IMR-90 (cell line): ENCODE measurements at regions not wholly inside any gene's neighbourhood (a gene's known extent, or its start where the extent isn't known, plus 50 kb on each side); places are given as distances from the start of the nearest gene placed in this dataset.

Experiments
- ATAC-seq: fragments of 200-7000 bp; cut with Tn5 transposase; 2 replicates; pipeline ENCODE4 v1.9.1; 2020; ENCODE audit warnings: low read depth, mild to moderate bottlenecking, moderate library complexity
- BruUV-seq: library from RNA; stranded (reverse); fragments of 400-500 nt; replicated peaks from 2 replicates; lab custom pipeline; 2021; lab: Mats Ljungman, UMichigan
- CTCF ChIA-PET: fragments of 300-600 bp; formaldehyde crosslinking; extraction: SDS; loops from one replicate; lab custom pipeline; 2021; ENCODE audit warnings: antibody characterized with exemption; lab: Yijun Ruan, JAX
- POLR2A ChIA-PET: fragments of 300-600 bp; sonication (Branson Sonifier 250); formaldehyde crosslinking; loops from one replicate; lab custom pipeline; 2022; ENCODE audit warnings: antibody characterized with exemption; ENCODE audit not compliant: unreplicated experiment; lab: Charles Lee
- DNase-seq: peaks from one replicate; pipeline ENCODE4 v3.0.0; 2013
- H2AFZ ChIP-seq: replicated peaks from 2 replicates; pipeline ENCODE3; 2013; ENCODE audit warnings: low read length, mild to moderate bottlenecking; ENCODE audit not compliant: poor library complexity
- H2AK5ac ChIP-seq: 2 replicates; pipeline ENCODE4 v1.6.1; 2013; ENCODE audit warnings: low read depth, low read length, inconsistent platforms
- H2AK9ac ChIP-seq: replicated peaks from 2 replicates; pipeline ENCODE3; 2013; ENCODE audit warnings: mild to moderate bottlenecking, low read depth, low read length, moderate library complexity; ENCODE audit not compliant: poor library complexity
- H2BK120ac ChIP-seq: 2 replicates; pipeline ENCODE4 v1.6.1; 2013; ENCODE audit warnings: low read depth, low read length, inconsistent platforms
- H2BK15ac ChIP-seq: 3 replicates; pipeline ENCODE4 v1.6.1; 2013; ENCODE audit warnings: low read depth, low read length, inconsistent platforms
- H2BK20ac ChIP-seq: 2 replicates; pipeline ENCODE4 v1.6.1; 2013; ENCODE audit warnings: low read depth, mild to moderate bottlenecking, inconsistent platforms, low read length, moderate library complexity
- H2BK5ac ChIP-seq: 2 replicates; pipeline ENCODE4 v1.6.1; 2013; ENCODE audit warnings: mild to moderate bottlenecking, low read depth, low read length, inconsistent platforms; ENCODE audit not compliant: poor library complexity, severe bottlenecking
- H3K14ac ChIP-seq: replicated peaks from 2 replicates; pipeline ENCODE4 v1.6.1; 2013; ENCODE audit warnings: low read depth, low read length, inconsistent platforms
- H3K18ac ChIP-seq: 2 replicates; pipeline ENCODE4 v1.6.1; 2013; ENCODE audit warnings: low read depth, low read length, control low read depth
- H3K23ac ChIP-seq: 2 replicates; pipeline ENCODE4 v1.6.1; 2013; ENCODE audit warnings: low read depth, low read length, inconsistent platforms
- H3K27ac ChIP-seq: 2 replicates; pipeline ENCODE4 v1.5.1; 2013; ENCODE audit warnings: mild to moderate bottlenecking, control low read depth, low read length; ENCODE audit not compliant: insufficient read depth
- H3K27me3 ChIP-seq: 2 replicates; pipeline ENCODE4 v1.6.1; 2013; ENCODE audit warnings: low read length; ENCODE audit not compliant: control insufficient read depth, insufficient read depth
- H3K36me3 ChIP-seq: 2 replicates; pipeline ENCODE4 v1.6.1; 2013; ENCODE audit warnings: low read length, mixed read lengths; ENCODE audit not compliant: control insufficient read depth, insufficient read depth
- H3K4ac ChIP-seq: 2 replicates; pipeline ENCODE4 v1.6.1; 2013; ENCODE audit warnings: low read depth, low read length, inconsistent platforms
- H3K4me1 ChIP-seq: 2 replicates; pipeline ENCODE4 v1.6.1; 2013; ENCODE audit warnings: low read length, mixed read lengths; ENCODE audit not compliant: control insufficient read depth, insufficient read depth
- H3K4me2 ChIP-seq: 2 replicates; pipeline ENCODE4 v1.6.1; 2013; ENCODE audit warnings: low read depth, mild to moderate bottlenecking, control low read depth, low read length, moderate library complexity
- H3K4me3 ChIP-seq: 2 replicates; pipeline ENCODE4 v1.5.1; 2013; ENCODE audit warnings: low read depth, mild to moderate bottlenecking, control low read depth, low read length, moderate library complexity; ENCODE audit not compliant: insufficient read depth
- H3K56ac ChIP-seq: 2 replicates; pipeline ENCODE4 v1.6.1; 2013; ENCODE audit warnings: low read length, inconsistent platforms; ENCODE audit not compliant: insufficient read depth; ENCODE audit errors: extremely low read depth
- H3K79me1 ChIP-seq, 2 experiments: 2 replicates each; pipeline ENCODE4 v1.6.1; 2013; ENCODE audit warnings: low read length in 2 of 2, inconsistent platforms in 1 of 2, low read depth in 1 of 2
- H3K9ac ChIP-seq: 2 replicates; pipeline ENCODE4 v1.6.1; 2013; ENCODE audit warnings: low read depth, low read length, control low read depth
- H3K9me1 ChIP-seq: 2 replicates; pipeline ENCODE4 v1.6.1; 2013; ENCODE audit warnings: low read length, inconsistent platforms; ENCODE audit not compliant: insufficient read depth
- H3K9me3 ChIP-seq: 2 replicates; pipeline ENCODE4 v1.6.1; 2013; ENCODE audit warnings: low read length; ENCODE audit not compliant: control insufficient read depth, insufficient read depth
- H4K20me1 ChIP-seq: 2 replicates; pipeline ENCODE4 v1.6.1; 2013; ENCODE audit warnings: low read length, inconsistent platforms; ENCODE audit not compliant: insufficient read depth
- H4K5ac ChIP-seq: 2 replicates; pipeline ENCODE4 v1.6.1; 2013; ENCODE audit warnings: mild to moderate bottlenecking, low read depth, low read length, control low read depth
- H4K8ac ChIP-seq, 2 experiments: 2 replicates each; pipeline ENCODE4 v1.6.1; 2013; ENCODE audit warnings: low read depth in 2 of 2, low read length in 2 of 2, control low read depth in 1 of 2, inconsistent platforms in 1 of 2
- H4K91ac ChIP-seq: 2 replicates; pipeline ENCODE4 v1.6.1; 2013; ENCODE audit warnings: low read depth, low read length, inconsistent platforms; ENCODE audit not compliant: insufficient read depth
- CTCF ChIP-seq: conservative IDR thresholded peaks from 2 replicates; pipeline ENCODE4 v1.5.1; 2012; ENCODE audit warnings: mild to moderate bottlenecking, low read depth, low read length, improper control_type of control experiment
- SMC3 ChIP-seq: fragments of 150-350 bp; IDR thresholded peaks from 2 replicates; pipeline ENCODE4 v1.6.1; 2016; ENCODE audit warnings: low read depth, mild to moderate bottlenecking, antibody characterized with exemption, low read length, moderate library complexity
- WGBS, 2 experiments: methylation state at CpG; one replicate each; pipeline versions ENCODE4 v1.1.5 to v1.1.7; 2013; ENCODE audit warnings: missing lambda C conversion rate in 2 of 2; ENCODE audit not compliant: insufficient read length in 1 of 2; ENCODE audit errors: extremely low coverage in 2 of 2; 5-methylcytosine and 5-hydroxymethylcytosine counted together
- dilution Hi-C: fragments of 300-500 bp; cut with HindIII; formaldehyde crosslinking; loops from one replicate; pipeline ENCODE4 v1.14.3; 2018; ENCODE audit warnings: low sequenced_read_pairs; ENCODE audit not compliant: unreplicated experiment
- in situ Hi-C: fragments of 300-500 bp; cut with MboI; formaldehyde crosslinking; loops from 3 replicates; pipeline ENCODE4 v1.14.3; 2019; ENCODE audit warnings: low sequenced_read_pairs, inconsistent platforms, mixed read lengths
- intact Hi-C: fragments of 100-400 bp; cut with micrococcal nuclease; formaldehyde crosslinking; loops from 2 replicates; pipeline ENCODE4 v1.10.0; 2022

GRCh38 chr3:76683256-76683655 lies 356.6 kb upstream of the ROBO2 start:
- no TSS peak for BruUV-seq
- H3K79me1 ChIP-seq = no peaks in the 10 kb centered on the region
- H3K36me3 ChIP-seq = no peaks in the 10 kb centered on the region
- no peak overlapping the region for H3K4me2 ChIP-seq
- no peak overlapping the region for H3K18ac ChIP-seq
- no peaks in the 10 kb centered on the region for H3K4me1 ChIP-seq
- intact Hi-C loops = loop anchor here (10.0 kb wide), 1 partner anchor 352 kb away; no protein-coding TSS in a partner anchor
- dilution Hi-C loops = no loop called here
- H4K5ac ChIP-seq = no peak overlapping the region
- TF ChIP-seq CTCF (no peak), SMC3 (no peak)
- H4K20me1 ChIP-seq = no peaks in the 10 kb centered on the region
- POLR2A ChIA-PET = no interaction called here
- H3K23ac ChIP-seq = no peak overlapping the region
- no peak overlapping the region for H2BK120ac ChIP-seq
- no peak overlapping the region for H2BK20ac ChIP-seq
- H2AK9ac ChIP-seq = no peak overlapping the region
- H3K4me3 ChIP-seq = no peak overlapping the region
- H3K9ac ChIP-seq = no peak overlapping the region
- no peak overlapping the region for H3K14ac ChIP-seq
- no peak overlapping the region for H3K56ac ChIP-seq
- in situ Hi-C loops = no loop called here
- H4K8ac ChIP-seq = no peak overlapping the region
- H2AK5ac ChIP-seq = no peak overlapping the region
- no peak overlapping the region for H3K4ac ChIP-seq
- no peaks in the 10 kb centered on the region for H3K9me3 ChIP-seq
- WGBS, 2 experiments = no CpG with 5 or more reads among the region's 3 CpGs
- no peak overlapping the region for H4K91ac ChIP-seq
- no peak overlapping the region for H2AFZ ChIP-seq
- DNase-seq (no peak), ATAC-seq (no peak)
- H3K27me3 ChIP-seq = no peaks in the 10 kb centered on the region
- no peak overlapping the region for H2BK15ac ChIP-seq
- H2BK5ac ChIP-seq = no peak overlapping the region
- no peak overlapping the region for H3K27ac ChIP-seq
- CTCF ChIA-PET = interaction anchor here (1.0 kb wide), 1 partner anchor 95 kb away, joined by 3 read pairs; no protein-coding TSS in a partner anchor
- no peaks in the 10 kb centered on the region for H3K9me1 ChIP-seq
